ENCODE measurements at regions not wholly inside any gene's neighbourhood (a gene's known extent, or its start where the extent isn't known, plus 50 kb on each side); places are given as distances from the start of the nearest gene placed in this dataset.

GRCh38 chr14:101006008-101006407 lies 102.5 kb upstream of the RTL1 start (continued):
- TF ChIP-seq ATF3 (IDR thresholded peaks at IDR 0.05) = no peak

GRCh38 chr14:101007004-101007614 lies 103.6 kb upstream of the RTL1 start:
- TF ChIP-seq SP1 (IDR thresholded peaks at IDR 0.05; ENCODE audit: low read depth) (no peak), POLR2A (IDR thresholded peaks at IDR 0.05; ENCODE audit: borderline replicate concordance, extremely low read depth, insufficient read depth, insufficient read length) (no peak), ATF3 (IDR thresholded peaks at IDR 0.05) (no peak), CTCF (IDR thresholded peaks at IDR 0.05 in 2 of 3, conservative IDR thresholded peaks at IDR 0.05 in 1 of 3; ENCODE audit: borderline replicate concordance in 1 of 3, insufficient read depth in 1 of 3, low read depth in 2 of 3, low read length in 2 of 3) (no peak), JUND (IDR thresholded peaks at IDR 0.05) (no peak), REST (IDR thresholded peaks at IDR 0.05; ENCODE audit: low read depth) (no peak), CBX3 (IDR thresholded peaks at IDR 0.05; ENCODE audit: low read depth) (no peak), ZFX (IDR thresholded peaks at IDR 0.05) (no peak), SRF (IDR thresholded peaks at IDR 0.05; ENCODE audit: low read depth) (no peak), POLR2AphosphoS5 (IDR thresholded peaks at IDR 0.05; ENCODE audit: low read depth, low read length) (no peak), EZH2 (IDR thresholded peaks at IDR 0.05) (no peak), ELF1 (IDR thresholded peaks at IDR 0.05; ENCODE audit: borderline replicate concordance, low read depth) (no peak), ZBTB33 (IDR thresholded peaks at IDR 0.05; ENCODE audit: extremely low read depth, insufficient replicate concordance, low read length) (no peak), YY1 (IDR thresholded peaks at IDR 0.05; ENCODE audit: extremely low read depth, insufficient replicate concordance, low read depth, low read length) (no peak), FOSL1 (IDR thresholded peaks at IDR 0.05; ENCODE audit: low read depth) (no peak), EZH2phosphoT487 (IDR thresholded peaks at IDR 0.05; ENCODE audit: borderline replicate concordance) (no peak), ZNF274 (IDR thresholded peaks at IDR 0.05; ENCODE audit: low read depth, low read length) (no peak)
- Histone ChIP-seq H3K27me3 (ENCODE audit: insufficient read depth, low read length) (no peaks in the 10 kb centered on the region), H2AFZ (ENCODE audit: low read depth, low read length, poor library complexity, severe bottlenecking) (no peak overlapping the region), H3K9me3 (ENCODE audit: control insufficient read depth in 1 of 2, insufficient read depth in 1 of 2, low read depth in 1 of 2, low read length in 2 of 2) (no peaks in the 10 kb centered on the region), H3K4me3 (replicated peaks in 1 of 2; ENCODE audit: low read depth in 1 of 2, low read length in 2 of 2) (no peak overlapping the region), H3K9ac (ENCODE audit: low read length) (no peak overlapping the region), H3K36me3 (ENCODE audit: control insufficient read depth in 1 of 2, insufficient read depth in 2 of 2, low read length in 2 of 2) (no peaks in the 10 kb centered on the region), H3K4me1 (ENCODE audit: control insufficient read depth in 1 of 2, insufficient read depth in 2 of 2, low read length in 2 of 2) (no peaks in the 10 kb centered on the region), H4K20me1 (ENCODE audit: insufficient read depth) (no peaks in the 10 kb centered on the region), H3K27ac (ENCODE audit: low read depth, low read length) (no peak overlapping the region), H3K9me2 (ENCODE audit: insufficient read depth) (no peaks in the 10 kb centered on the region), H3K4me2 (ENCODE audit: low read length) (no peak overlapping the region), H3K79me2 (ENCODE audit: insufficient read depth, low read length) (no peaks in the 10 kb centered on the region)
- CTCF ChIA-PET = interaction anchor here (0.7 kb wide), 1 partner anchor 556 kb away, joined by 3 read pairs; no protein-coding TSS in a partner anchor
- no peak for ATAC-seq
- intact Hi-C loops (cut with micrococcal nuclease) = no loop called here
- BruUV-seq (replicated peaks) = no TSS peak
- RAD21 ChIA-PET (ENCODE audit: low non-redundant PET in 1 of 2, low total read pairs in 2 of 2, uncharacterized antibody in 2 of 2, unreplicated experiment in 2 of 2) = no interaction called here
- POLR2A ChIA-PET = no interaction called here
- no peak for DNase-seq (ENCODE audit: low read depth, low spot score)
